ENCODE measurements at regions not wholly inside any gene's neighbourhood (a gene's known extent, or its start where the extent isn't known, plus 50 kb on each side); places are given as distances from the start of the nearest gene placed in this dataset.

DNA sequence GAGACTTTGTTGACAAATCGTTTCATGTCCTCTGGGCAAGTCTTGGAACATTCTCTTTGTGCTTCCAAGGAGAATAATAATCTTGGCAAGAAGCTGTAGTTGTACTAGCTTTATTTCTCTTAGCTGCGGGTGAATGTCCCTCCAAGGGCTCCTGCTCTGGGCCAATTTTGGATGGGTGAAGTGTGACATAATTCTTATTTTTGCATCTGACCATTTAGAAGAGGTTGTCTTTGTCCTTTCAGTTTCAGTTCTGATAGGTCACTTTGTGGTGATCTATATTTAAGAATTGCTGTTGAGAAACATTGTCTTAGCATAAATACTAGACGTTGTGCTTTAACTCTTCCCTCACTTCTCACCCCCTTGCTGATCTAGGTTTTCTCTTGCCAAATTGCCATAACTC, 164.8 kb upstream of the RORA start:
- Histone ChIP-seq H3K4me1 (no peaks in the 10 kb centered on the region), H3K4me2 (ENCODE audit: low read length) (no peak overlapping the region), H3K27ac (no peak overlapping the region), H3K9me3 (ENCODE audit: control insufficient read depth, low read length) (no peaks in the 10 kb centered on the region), H3K9ac (no peak overlapping the region), H3K4me3 (ENCODE audit: low read depth, low read length) (no peak overlapping the region), H3K36me3 (ENCODE audit: control insufficient read depth, insufficient read depth, low read length) (no peaks in the 10 kb centered on the region), H3K79me2 (no peaks in the 10 kb centered on the region), H2AFZ (no peak overlapping the region), H3K27me3 (ENCODE audit: control insufficient read depth, insufficient read depth, low read length) (no peaks in the 10 kb centered on the region)
- no peak for TF ChIP-seq CTCF (IDR thresholded peaks at IDR 0.05)

GRCh38 chr15:61393524-61393923, 164.4 kb upstream of the RORA start:
- Histone ChIP-seq H3K4me3 (ENCODE audit: low read depth, low read length) (no peak overlapping the region), H2AFZ (no peak overlapping the region), H3K79me2 (no peaks in the 10 kb centered on the region), H3K9ac (no peak overlapping the region), H3K9me3 (ENCODE audit: control insufficient read depth, low read length) (no peaks in the 10 kb centered on the region), H3K4me1 (no peaks in the 10 kb centered on the region), H3K4me2 (ENCODE audit: low read length) (no peak overlapping the region), H3K27ac (no peak overlapping the region), H3K27me3 (ENCODE audit: control insufficient read depth, insufficient read depth, low read length) (no peaks in the 10 kb centered on the region), H3K36me3 (ENCODE audit: control insufficient read depth, insufficient read depth, low read length) (no peaks in the 10 kb centered on the region)
- no peak for TF ChIP-seq CTCF (IDR thresholded peaks at IDR 0.05)

DNA sequence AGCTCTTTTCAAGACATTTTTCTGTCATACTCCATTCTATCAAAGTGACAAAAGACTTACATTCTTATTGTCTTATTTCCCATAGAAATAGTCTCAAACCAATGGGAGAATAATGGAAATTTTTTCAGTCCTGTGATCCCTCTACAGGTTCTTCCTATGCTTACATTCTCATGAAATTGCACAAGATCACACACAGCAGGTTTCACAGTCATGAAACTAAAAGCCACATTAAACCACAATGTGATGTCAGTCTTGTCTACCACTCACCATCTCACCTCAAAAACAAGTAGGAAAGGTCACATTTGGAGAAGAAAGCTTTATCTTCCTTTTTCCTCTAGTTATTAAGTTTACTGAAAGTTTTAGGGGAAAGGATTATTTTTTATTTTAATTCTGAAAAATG, 161.0 kb upstream of the RORA start:
- no peak overlapping the region for H3K4me2 ChIP-seq (ENCODE audit: low read length)
- no peak overlapping the region for H3K9ac ChIP-seq
- no peaks in the 10 kb centered on the region for H3K4me1 ChIP-seq
- no peaks in the 10 kb centered on the region for H3K27me3 ChIP-seq (ENCODE audit: control insufficient read depth, insufficient read depth, low read length)
- H3K79me2 ChIP-seq, result no peaks in the 10 kb centered on the region
- H3K36me3 ChIP-seq (ENCODE audit: control insufficient read depth, insufficient read depth, low read length), result no peaks in the 10 kb centered on the region
- no peak overlapping the region for H3K4me3 ChIP-seq (ENCODE audit: low read depth, low read length)
- TF ChIP-seq CTCF (IDR thresholded peaks at IDR 0.05), result no peak
- no peak overlapping the region for H2AFZ ChIP-seq
- no peaks in the 10 kb centered on the region for H3K9me3 ChIP-seq (ENCODE audit: control insufficient read depth, low read length)
- H3K27ac ChIP-seq, result no peak overlapping the region

GRCh38 chr15:61389334-61390028, 160.4 kb upstream of the RORA start:
- H3K27me3 ChIP-seq (ENCODE audit: control insufficient read depth, insufficient read depth, low read length), result no peaks in the 10 kb centered on the region
- no peak overlapping the region for H2AFZ ChIP-seq
- no peak overlapping the region for H3K4me3 ChIP-seq (ENCODE audit: low read depth, low read length)
- no peak overlapping the region for H3K27ac ChIP-seq
- no peaks in the 10 kb centered on the region for H3K9me3 ChIP-seq (ENCODE audit: control insufficient read depth, low read length)
- TF ChIP-seq CTCF (IDR thresholded peaks at IDR 0.05), result no peak
- no peaks in the 10 kb centered on the region for H3K79me2 ChIP-seq
- H3K4me2 ChIP-seq (ENCODE audit: low read length), result no peak overlapping the region
- H3K9ac ChIP-seq, result no peak overlapping the region
- H3K4me1 ChIP-seq, result no peaks in the 10 kb centered on the region
- no peaks in the 10 kb centered on the region for H3K36me3 ChIP-seq (ENCODE audit: control insufficient read depth, insufficient read depth, low read length)

- Histone ChIP-seq H3K27ac (no peak overlapping the region), H3K27me3 (ENCODE audit: control insufficient read depth, insufficient read depth, low read length) (no peaks in the 10 kb centered on the region), H3K36me3 (ENCODE audit: control insufficient read depth, insufficient read depth, low read length) (no peaks in the 10 kb centered on the region), H3K79me2 (no peaks in the 10 kb centered on the region), H3K4me1 (no peaks in the 10 kb centered on the region), H3K9ac (no peak overlapping the region), H2AFZ (no peak overlapping the region), H3K4me2 (ENCODE audit: low read length) (no peak overlapping the region), H3K9me3 (ENCODE audit: control insufficient read depth, low read length) (no peaks in the 10 kb centered on the region), H3K4me3 (ENCODE audit: low read depth, low read length) (no peak overlapping the region)
- TF ChIP-seq CTCF (IDR thresholded peaks at IDR 0.05), result no peak
These were observed 158.6 kb upstream of the RORA start for GRCh38 chr15:61387675-61388074.
